GM10266 (cell line): ENCODE measurements at regions not wholly inside any gene's neighbourhood (a gene's known extent, or its start where the extent isn't known, plus 50 kb on each side); places are given as distances from the start of the nearest gene placed in this dataset.

ENCODE experiments used
- DNase-seq: peaks from one replicate; pipeline ENCODE4 v3.0.0; 2012; ENCODE audit errors: extremely low spot score
- CTCF ChIP-seq: IDR thresholded peaks from 2 replicates; pipeline ENCODE4 v1.5.1; 2012; ENCODE audit warnings: mild to moderate bottlenecking, low read depth; ENCODE audit not compliant: control insufficient read depth, insufficient read depth; ENCODE audit errors: missing control alignments

GRCh38 chr18:51447351-51448342, 250.2 kb upstream of the MEX3C start:
- DNase-seq = no peak
- TF ChIP-seq CTCF = no peak

- DNase-seq = no peak
- TF ChIP-seq CTCF = no peak
Observed at GRCh38 chr18:51448949-51449348, 251.5 kb upstream of the MEX3C start.

- DNase-seq = no peak
- no peak for TF ChIP-seq CTCF
Observed at GRCh38 chr18:51453594-51453993, 256.1 kb upstream of the MEX3C start.

GRCh38 chr18:51458861-51459260, 261.4 kb upstream of the MEX3C start:
- DNase-seq = no peak
- no peak for TF ChIP-seq CTCF

GRCh38 chr18:51461956-51462355, 264.5 kb upstream of the MEX3C start:
- no peak for TF ChIP-seq CTCF
- DNase-seq = no peak

- DNase-seq = no peak
- no peak for TF ChIP-seq CTCF
Observed at GRCh38 chr18:51463483-51464136, 266.1 kb upstream of the MEX3C start.

GRCh38 chr18:51478908-51479307, 281.4 kb upstream of the MEX3C start:
- TF ChIP-seq CTCF = no peak
- DNase-seq = no peak
